ENCODE measurements at regions not wholly inside any gene's neighbourhood (a gene's known extent, or its start where the extent isn't known, plus 50 kb on each side); places are given as distances from the start of the nearest gene placed in this dataset.

DNA sequence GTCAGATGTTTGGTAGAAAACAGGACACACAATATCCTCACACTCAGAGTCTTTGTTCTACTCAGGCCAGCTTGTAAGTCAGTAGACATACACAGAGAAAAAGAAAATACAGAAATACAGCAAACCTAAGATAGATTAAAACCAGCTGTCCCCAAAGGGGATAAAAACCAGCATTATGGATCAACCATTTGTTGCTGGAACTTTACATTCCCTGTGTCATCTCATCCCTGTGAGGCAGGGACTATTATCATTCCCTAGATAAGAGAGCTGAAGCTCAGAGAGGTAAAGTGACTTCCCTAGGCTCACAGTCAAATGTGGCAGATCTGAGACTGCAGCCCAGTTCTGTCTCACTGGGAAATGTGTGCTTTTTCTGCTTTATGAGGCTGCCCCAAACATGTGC is 80.7 kb downstream of the DMRTA2 start:
- no peak for DNase-seq (ENCODE audit: extremely low read depth, insufficient read length)
- H3K4me3 ChIP-seq (replicated peaks; ENCODE audit: low read depth, low read length), result no peak overlapping the region
- H3K27me3 ChIP-seq (replicated peaks; ENCODE audit: control insufficient read depth, insufficient read depth, low read length), result no peaks in the 10 kb centered on the region; the same call in none of the 2 replicates
- no peak for TF ChIP-seq CTCF (IDR thresholded peaks at IDR 0.05; ENCODE audit: insufficient read depth, low read length, poor library complexity, severe bottlenecking)
- H3K36me3 ChIP-seq (ENCODE audit: control insufficient read depth, insufficient read depth, low read length), result no peaks in the 10 kb centered on the region

DNA sequence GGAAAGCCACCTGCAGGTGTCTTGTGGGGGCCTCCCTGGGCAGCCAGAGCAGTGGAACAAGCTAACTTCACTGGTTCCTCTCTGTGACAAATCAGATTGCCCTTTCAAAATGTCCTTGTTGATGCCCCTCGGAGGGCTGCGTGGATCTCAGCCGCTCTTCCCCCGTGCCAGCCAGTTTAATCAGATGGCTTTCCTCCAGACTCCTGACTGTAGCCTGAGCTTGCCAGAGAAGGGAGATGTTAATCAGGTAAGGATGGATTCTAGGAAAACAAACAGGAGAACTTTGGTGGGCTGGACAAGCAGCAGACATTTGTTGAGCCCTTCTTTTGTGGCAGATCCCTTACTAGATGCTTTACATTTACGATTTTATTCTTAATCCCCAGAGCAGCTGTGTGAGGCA is 88.2 kb downstream of the DMRTA2 start:
- Histone ChIP-seq H3K36me3 (ENCODE audit: control insufficient read depth, insufficient read depth, low read length) (no peaks in the 10 kb centered on the region), H3K4me3 (replicated peaks; ENCODE audit: low read depth, low read length) (no peak overlapping the region), H3K27me3 (replicated peaks; ENCODE audit: control insufficient read depth, insufficient read depth, low read length) (no peaks in the 10 kb centered on the region)
- no peak for DNase-seq (ENCODE audit: extremely low read depth, insufficient read length)
- TF ChIP-seq CTCF (IDR thresholded peaks at IDR 0.05; ENCODE audit: insufficient read depth, low read length, poor library complexity, severe bottlenecking), result no peak

- H3K4me3 ChIP-seq (replicated peaks; ENCODE audit: low read depth, low read length), result peak overlapping the region; percentile 53
- H3K27me3 ChIP-seq (replicated peaks; ENCODE audit: control insufficient read depth, insufficient read depth, low read length), result no peaks in the 10 kb centered on the region
- peak; percentile 53 for TF ChIP-seq CTCF (IDR thresholded peaks at IDR 0.05; ENCODE audit: insufficient read depth, low read length, poor library complexity, severe bottlenecking)
- peak; percentile 75 for DNase-seq (ENCODE audit: extremely low read depth, insufficient read length)
- H3K36me3 ChIP-seq (ENCODE audit: control insufficient read depth, insufficient read depth, low read length), result no peaks in the 10 kb centered on the region
These were observed 89.7 kb downstream of the DMRTA2 start for GRCh38 chr1:50333595-50333974.

GRCh38 chr1:50332941-50333594 is 90.2 kb downstream of the DMRTA2 start:
- Histone ChIP-seq H3K4me3 (replicated peaks; ENCODE audit: low read depth, low read length) (peak overlapping the region; percentile 53), H3K27me3 (replicated peaks; ENCODE audit: control insufficient read depth, insufficient read depth, low read length) (no peaks in the 10 kb centered on the region), H3K36me3 (ENCODE audit: control insufficient read depth, insufficient read depth, low read length) (no peaks in the 10 kb centered on the region)
- DNase-seq (ENCODE audit: extremely low read depth, insufficient read length), result peak; percentile 66
- peak; percentile 70 for TF ChIP-seq CTCF (IDR thresholded peaks at IDR 0.05; ENCODE audit: insufficient read depth, low read length, poor library complexity, severe bottlenecking)

DNA sequence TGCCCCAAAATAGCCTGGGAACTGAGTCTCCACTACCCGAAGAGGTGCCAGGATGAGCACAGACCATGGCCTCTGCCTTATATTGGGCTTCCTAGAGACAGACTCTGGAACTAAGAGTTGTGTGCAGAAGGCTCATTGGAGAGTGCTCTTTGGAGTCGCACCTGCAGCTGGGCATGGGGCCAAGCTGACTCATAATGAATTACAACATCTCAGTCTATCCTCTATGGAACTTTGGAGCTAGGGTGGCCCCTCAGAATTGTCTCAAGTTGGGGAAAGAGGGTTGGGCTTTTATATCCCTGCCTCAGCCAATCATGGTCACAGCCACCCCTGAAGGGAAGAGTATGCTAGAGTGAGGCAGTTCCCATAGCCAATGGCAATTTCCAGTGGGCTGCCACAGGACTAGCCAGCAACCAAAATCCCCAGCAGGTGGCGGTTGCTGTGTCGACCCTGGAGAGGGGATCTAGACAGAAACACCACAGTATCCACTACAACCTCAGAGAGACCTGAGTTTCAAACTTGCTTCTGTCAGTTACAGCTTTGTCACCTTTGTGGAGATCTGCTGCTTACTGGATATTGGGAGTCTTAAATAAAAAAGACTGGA is 93.8 kb downstream of the DMRTA2 start:
- H3K36me3 ChIP-seq (ENCODE audit: control insufficient read depth, insufficient read depth, low read length), result no peaks in the 10 kb centered on the region
- DNase-seq (ENCODE audit: extremely low read depth, insufficient read length), result no peak
- H3K27me3 ChIP-seq (replicated peaks; ENCODE audit: control insufficient read depth, insufficient read depth, low read length), result no peaks in the 10 kb centered on the region
- H3K4me3 ChIP-seq (replicated peaks; ENCODE audit: low read depth, low read length), result no peak overlapping the region
- TF ChIP-seq CTCF (IDR thresholded peaks at IDR 0.05; ENCODE audit: insufficient read depth, low read length, poor library complexity, severe bottlenecking), result peak; percentile 3

Measured in GM06990 (cell line).